Naive thymus-derived CD4-positive, alpha-beta T cell (primary cell): ENCODE measurements at regions not wholly inside any gene's neighbourhood (a gene's known extent, or its start where the extent isn't known, plus 50 kb on each side); places are given as distances from the start of the nearest gene placed in this dataset.

Experiments
- ATAC-seq: fragments of 150-1000 bp; cut with Tn5 transposase; 2 replicates; pipeline ENCODE4 v1.10.0; 2021; ENCODE audit warnings: mild to moderate bottlenecking, moderate library complexity
- CTCF ChIA-PET: fragments of 350-600 bp; sonication (Branson Sonifier 250); formaldehyde crosslinking; loops from one replicate; lab custom pipeline; 2021; ENCODE audit warnings: antibody characterized with exemption; lab: Charles Lee
- POLR2A ChIA-PET: fragments of 350-600 bp; sonication (Branson Sonifier 250); formaldehyde crosslinking; loops from one replicate; lab custom pipeline; 2021; ENCODE audit warnings: antibody characterized with exemption, inconsistent platforms; lab: Charles Lee
- DNase-seq, 9 donors: peaks; one replicate each; pipeline versions ENCODE4 v3.0.0 to v3.0.0-alpha.2; 2020 to 2022; ENCODE audit warnings: mixed read lengths in 1 of 9
- H3K27ac ChIP-seq: one replicate; pipeline ENCODE4 v1.7.0; 2013; ENCODE audit warnings: mild to moderate bottlenecking, low read depth, low read length, moderate library complexity
- H3K27me3 ChIP-seq, 2 donors: one replicate each; pipeline ENCODE4 v1.7.0; 2013; ENCODE audit warnings: low read length in 2 of 2, mild to moderate bottlenecking in 2 of 2, moderate library complexity in 2 of 2; ENCODE audit not compliant: control insufficient read depth in 2 of 2, insufficient read depth in 2 of 2
- H3K36me3 ChIP-seq, 3 experiments: 1 replicate in 2 of 3; 2 replicates in 1 of 3; pipeline ENCODE4 v1.7.0; 2013; ENCODE audit warnings: low read length in 3 of 3, mild to moderate bottlenecking in 3 of 3, moderate library complexity in 1 of 3; ENCODE audit not compliant: insufficient read depth in 3 of 3, control insufficient read depth in 2 of 3
- H3K4me1 ChIP-seq, 2 donors: one replicate each; pipeline ENCODE4 v1.7.0; 2013; ENCODE audit warnings: low read length in 2 of 2, mild to moderate bottlenecking in 2 of 2, moderate library complexity in 1 of 2; ENCODE audit not compliant: control insufficient read depth in 2 of 2, insufficient read depth in 2 of 2
- H3K4me3 ChIP-seq: 2 replicates; pipeline ENCODE4 v1.7.0; 2013; ENCODE audit warnings: mild to moderate bottlenecking, low read length
- H3K9me3 ChIP-seq, 3 experiments: 1 replicate in 2 of 3; 2 replicates in 1 of 3; pipeline ENCODE4 v1.7.0; 2013; ENCODE audit warnings: low read length in 3 of 3; ENCODE audit not compliant: control insufficient read depth in 2 of 3
- H3K27ac Mint-ChIP-seq, 9 donors: one replicate each; pipeline ENCODE4 v1.8.0; 2020 to 2022; ENCODE audit warnings: mixed read lengths in 9 of 9, mild to moderate bottlenecking in 8 of 9, moderate library complexity in 5 of 9, inconsistent platforms in 2 of 9
- H3K27me3 Mint-ChIP-seq, 5 donors: one replicate each; pipeline ENCODE4 v1.8.0; 2021 to 2022; ENCODE audit warnings: mixed read lengths in 5 of 5, mild to moderate bottlenecking in 1 of 5
- H3K36me3 Mint-ChIP-seq, 5 donors: one replicate each; pipeline ENCODE4 v1.8.0; 2020 to 2022; ENCODE audit warnings: mixed read lengths in 5 of 5, mild to moderate bottlenecking in 3 of 5, inconsistent platforms in 1 of 5
- H3K4me1 Mint-ChIP-seq, 7 donors: one replicate each; pipeline ENCODE4 v1.8.0; 2020 to 2022; ENCODE audit warnings: mixed read lengths in 7 of 7, mild to moderate bottlenecking in 3 of 7, inconsistent platforms in 1 of 7
- H3K4me3 Mint-ChIP-seq, 10 donors: one replicate each; pipeline ENCODE4 v1.8.0; 2020 to 2022; ENCODE audit warnings: mild to moderate bottlenecking in 10 of 10, mixed read lengths in 10 of 10, moderate library complexity in 6 of 10, inconsistent platforms in 2 of 10
- H3K9me3 Mint-ChIP-seq, 11 donors: one replicate each; pipeline ENCODE4 v1.8.0; 2020 to 2022; ENCODE audit warnings: mixed read lengths in 11 of 11, mild to moderate bottlenecking in 4 of 11, inconsistent platforms in 1 of 11, moderate library complexity in 1 of 11
- intact Hi-C, 2 donors: fragments of 100-400 bp; cut with micrococcal nuclease; formaldehyde crosslinking; loops; one replicate each; pipeline ENCODE4 v1.15.1; 2023

DNA sequence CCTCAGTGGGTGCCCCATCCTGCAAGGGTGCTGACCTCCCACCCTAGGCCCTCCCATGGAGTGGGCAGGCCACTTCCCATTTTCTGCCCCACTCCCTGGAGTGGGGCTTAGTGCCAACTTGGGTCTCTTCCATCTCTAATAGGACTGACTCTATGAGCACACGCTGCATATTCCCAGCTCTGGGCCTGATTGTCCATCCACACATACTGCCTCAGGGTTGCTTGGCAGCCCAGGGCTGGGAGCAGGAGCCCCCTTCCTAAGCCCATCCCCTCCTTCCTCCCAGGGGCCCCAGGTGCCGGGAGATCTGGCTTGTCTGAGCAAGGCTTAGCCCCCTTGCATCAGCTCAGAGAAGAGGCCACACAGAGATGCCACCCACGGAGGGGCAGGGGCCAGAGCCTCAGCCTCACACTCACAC lies 55.1 kb downstream of the PJA1 start:
- ATAC-seq (no peak), DNase-seq (no peak)
- intact Hi-C loops: no loop called here
- Histone ChIP-seq H3K4me3 (no peak overlapping the region), H3K27ac (no peak overlapping the region), H3K36me3 (no peaks in the 10 kb centered on the region), H3K4me1 (no peaks in the 10 kb centered on the region), H3K27me3 (no peaks in the 10 kb centered on the region), H3K9me3 (no peaks in the 10 kb centered on the region)
- CTCF ChIA-PET: interaction anchor here (1.1 kb wide), 1 partner anchor 32 kb away, joined by 3 read pairs; no protein-coding TSS in a partner anchor
- POLR2A ChIA-PET: no interaction called here
- H3K4me1 Mint-ChIP-seq: peaks cover 0 to 1% (median 0%) of the 10 kb centered on the region in 7 donors
- H3K4me3 Mint-ChIP-seq: no peak overlapping the region
- H3K27ac Mint-ChIP-seq: no peak overlapping the region
- H3K9me3 Mint-ChIP-seq: no peaks in the 10 kb centered on the region
- no peaks in the 10 kb centered on the region for H3K36me3 Mint-ChIP-seq
- peaks cover 0 to 4% (median 0%) of the 10 kb centered on the region in 5 donors for H3K27me3 Mint-ChIP-seq

- ChIA-PET POLR2A (no interaction called here), CTCF (interaction anchor here (1.1 kb wide), 1 partner anchor 31 kb away, joined by 3 read pairs; no protein-coding TSS in a partner anchor)
- Histone ChIP-seq H3K4me3 (no peak overlapping the region), H3K27ac (no peak overlapping the region), H3K27me3 (no peaks in the 10 kb centered on the region), H3K36me3 (no peaks in the 10 kb centered on the region), H3K4me1 (no peaks in the 10 kb centered on the region), H3K9me3 (no peaks in the 10 kb centered on the region)
- no peaks in the 10 kb centered on the region for H3K9me3 Mint-ChIP-seq
- no peak overlapping the region for H3K4me3 Mint-ChIP-seq
- DNase-seq (no peak), ATAC-seq (no peak)
- no peak overlapping the region for H3K27ac Mint-ChIP-seq
- H3K27me3 Mint-ChIP-seq: peaks cover 0 to 4% (median 0%) of the 10 kb centered on the region in 5 donors
- H3K4me1 Mint-ChIP-seq: peaks cover 0 to 1% (median 0%) of the 10 kb centered on the region in 7 donors
- no peaks in the 10 kb centered on the region for H3K36me3 Mint-ChIP-seq
- intact Hi-C loops: no loop called here
These were observed 55.5 kb downstream of the PJA1 start for GRCh38 chrX:69109706-69110105.

- POLR2A ChIA-PET: interaction anchor here (0.6 kb wide), 1 partner anchor 29 kb away, joined by 3 read pairs; no protein-coding TSS in a partner anchor
These were observed 56.1 kb downstream of the PJA1 start for GRCh38 chrX:69109036-69109663.

DNA sequence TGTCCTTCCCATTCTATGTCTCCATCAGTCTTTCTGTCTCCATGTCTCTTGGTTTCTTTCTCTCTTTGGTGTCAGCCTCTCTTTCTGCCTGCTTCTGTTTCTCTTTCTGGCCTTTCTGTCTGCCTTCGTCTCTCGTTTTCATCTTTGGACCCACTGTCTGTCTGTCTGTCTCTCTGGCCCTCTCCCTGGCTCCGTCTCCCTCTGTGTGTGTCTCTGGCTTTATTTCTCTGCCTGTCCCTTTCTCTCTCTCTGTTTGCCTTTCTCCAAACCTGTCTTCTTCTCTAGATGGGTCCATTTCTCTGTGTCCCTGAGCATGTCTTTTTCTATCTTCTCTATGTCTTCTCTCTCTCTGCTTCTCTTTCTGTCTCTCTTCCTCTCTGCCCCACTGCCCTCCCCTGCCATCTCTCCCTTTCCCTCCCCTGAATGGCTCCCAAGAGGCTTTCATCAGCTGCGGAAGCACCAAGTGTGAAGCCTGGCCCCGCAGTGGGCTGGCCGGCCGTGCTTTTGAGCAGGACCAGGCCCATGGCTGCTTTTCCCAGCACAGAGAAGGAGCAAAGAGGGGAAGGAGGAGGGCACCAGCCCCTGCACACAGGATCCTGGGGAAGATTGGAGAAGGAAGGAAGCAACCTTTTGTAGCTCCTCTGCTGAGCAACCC lies 57.4 kb downstream of the PJA1 start:
- ATAC-seq (no peak), DNase-seq (no peak)
- Histone ChIP-seq H3K9me3 (no peaks in the 10 kb centered on the region), H3K36me3 (no peaks in the 10 kb centered on the region), H3K27ac (no peak overlapping the region), H3K27me3 (no peaks in the 10 kb centered on the region), H3K4me3 (no peak overlapping the region), H3K4me1 (no peaks in the 10 kb centered on the region)
- H3K27ac Mint-ChIP-seq: no peak overlapping the region
- no peaks in the 10 kb centered on the region for H3K36me3 Mint-ChIP-seq
- no peaks in the 10 kb centered on the region for H3K9me3 Mint-ChIP-seq
- intact Hi-C loops: no loop called here
- POLR2A ChIA-PET: no interaction called here
- CTCF ChIA-PET: no interaction called here
- H3K27me3 Mint-ChIP-seq: peaks cover 0 to 4% (median 0%) of the 10 kb centered on the region in 5 donors
- no peaks in the 10 kb centered on the region for H3K4me1 Mint-ChIP-seq
- H3K4me3 Mint-ChIP-seq: no peak overlapping the region

More at GRCh38 chrX:69109036-69109663, 56.1 kb downstream of the PJA1 start:
- H3K4me1 Mint-ChIP-seq: peaks cover 0 to 1% (median 0%) of the 10 kb centered on the region in 7 donors
- Histone ChIP-seq H3K4me1 (no peaks in the 10 kb centered on the region), H3K27ac (no peak overlapping the region), H3K4me3 (no peak overlapping the region), H3K36me3 (no peaks in the 10 kb centered on the region), H3K27me3 (no peaks in the 10 kb centered on the region), H3K9me3 (no peaks in the 10 kb centered on the region)
- ATAC-seq (no peak), DNase-seq (no peak)
- intact Hi-C loops: no loop called here
- H3K9me3 Mint-ChIP-seq: no peaks in the 10 kb centered on the region
- peaks cover 0 to 4% (median 0%) of the 10 kb centered on the region in 5 donors for H3K27me3 Mint-ChIP-seq
- no peak overlapping the region for H3K27ac Mint-ChIP-seq
- H3K36me3 Mint-ChIP-seq: no peaks in the 10 kb centered on the region
- CTCF ChIA-PET: no interaction called here
- H3K4me3 Mint-ChIP-seq: no peak overlapping the region

DNA sequence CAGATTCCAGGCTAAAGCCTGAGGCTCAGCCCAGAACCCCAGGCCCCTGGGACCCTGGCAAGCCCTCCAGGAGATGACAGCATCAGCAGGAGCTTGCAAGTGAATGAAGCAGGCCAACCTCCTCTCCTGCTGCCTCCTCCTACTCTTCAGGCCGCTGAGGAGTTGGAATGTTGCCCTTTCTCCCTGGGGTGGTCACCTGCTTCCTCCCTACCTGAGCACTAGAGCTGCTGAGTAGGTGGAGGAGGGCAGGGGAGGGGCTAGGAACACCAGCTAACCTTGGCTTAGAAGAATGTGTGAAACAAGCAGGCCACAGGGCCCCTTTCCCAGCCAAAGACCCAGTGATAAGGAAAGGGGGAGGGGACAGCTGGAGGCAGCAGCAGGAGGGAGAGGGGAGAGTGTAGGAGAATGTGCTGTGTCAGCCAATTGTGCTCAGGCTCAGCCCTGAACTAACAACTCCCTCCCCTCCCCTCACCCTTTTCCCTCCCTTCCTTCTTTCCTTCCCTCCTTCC lies 58.0 kb downstream of the PJA1 start:
- no peaks in the 10 kb centered on the region for H3K36me3 Mint-ChIP-seq
- Histone ChIP-seq H3K27ac (no peak overlapping the region), H3K36me3 (no peaks in the 10 kb centered on the region), H3K9me3 (no peaks in the 10 kb centered on the region), H3K4me3 (no peak overlapping the region), H3K4me1 (no peaks in the 10 kb centered on the region), H3K27me3 (no peaks in the 10 kb centered on the region)
- no peak overlapping the region for H3K4me3 Mint-ChIP-seq
- ChIA-PET POLR2A (no interaction called here), CTCF (no interaction called here)
- H3K27ac Mint-ChIP-seq: no peak overlapping the region
- DNase-seq: no peak
- no peaks in the 10 kb centered on the region for H3K9me3 Mint-ChIP-seq
- intact Hi-C loops: no loop called here
- peaks cover 0 to 4% (median 0%) of the 10 kb centered on the region in 5 donors for H3K27me3 Mint-ChIP-seq
- H3K4me1 Mint-ChIP-seq: no peaks in the 10 kb centered on the region
- no peak for ATAC-seq

DNA sequence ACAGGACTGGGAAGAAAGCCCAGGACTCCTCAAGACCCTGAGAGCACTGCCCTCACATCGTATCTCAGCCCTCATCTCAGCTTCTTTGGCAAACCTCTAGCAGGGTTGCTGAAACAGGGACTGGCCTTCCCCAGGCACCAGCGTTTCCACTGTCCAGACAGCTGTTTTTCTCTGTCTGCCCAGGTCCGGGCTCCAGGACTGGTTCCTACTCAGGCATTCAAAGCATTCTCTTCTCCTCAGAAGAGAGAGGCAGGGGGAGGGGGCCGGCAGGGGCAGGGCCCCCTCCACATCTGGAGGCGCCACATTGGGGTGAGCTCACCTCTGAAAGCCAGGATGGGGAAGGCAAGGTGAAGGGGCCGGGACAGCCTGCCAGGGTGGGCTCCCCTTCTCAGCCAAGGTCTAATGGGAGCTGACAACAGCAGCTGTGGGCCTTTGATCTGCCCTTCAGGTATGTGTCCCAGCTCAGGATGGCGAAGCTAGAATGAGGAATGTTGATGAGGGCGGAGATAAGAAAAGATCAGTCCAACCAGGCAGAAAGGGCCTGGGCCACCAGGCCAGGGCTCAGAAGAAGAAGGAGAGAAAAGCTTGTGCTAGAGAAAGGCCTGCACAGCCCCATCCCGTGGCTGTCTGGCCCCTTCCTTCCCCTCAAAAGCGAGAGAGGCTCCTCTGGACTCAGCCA lies 60.4 kb downstream of the PJA1 start:
- H3K4me3 ChIP-seq: no peak overlapping the region
- no peak overlapping the region for H3K27ac ChIP-seq
- DNase-seq (no peak), ATAC-seq (no peak)
- H3K36me3 ChIP-seq: no peaks in the 10 kb centered on the region
- H3K4me1 ChIP-seq: no peaks in the 10 kb centered on the region
- Mint-ChIP-seq H3K4me1 (no peaks in the 10 kb centered on the region), H3K36me3 (no peaks in the 10 kb centered on the region), H3K4me3 (no peak overlapping the region), H3K9me3 (no peaks in the 10 kb centered on the region), H3K27me3 (peaks cover 0 to 4% (median 0%) of the 10 kb centered on the region in 5 donors), H3K27ac (no peak overlapping the region)
- intact Hi-C loops: no loop called here
- ChIA-PET CTCF (no interaction called here), POLR2A (no interaction called here)
- H3K9me3 ChIP-seq: no peaks in the 10 kb centered on the region
- H3K27me3 ChIP-seq: no peaks in the 10 kb centered on the region
